Right renal cortex interstitium (tissue), 3 donors: ENCODE measurements at regions not wholly inside any gene's neighbourhood (a gene's known extent, or its start where the extent isn't known, plus 50 kb on each side); places are given as distances from the start of the nearest gene placed in this dataset.

Experiments used
- DNase-seq, 3 donors: peaks; one replicate each; pipeline ENCODE4 v3.0.0-alpha.2; 2013; ENCODE audit warnings: low read depth in 3 of 3, low spot score in 2 of 3

DNA sequence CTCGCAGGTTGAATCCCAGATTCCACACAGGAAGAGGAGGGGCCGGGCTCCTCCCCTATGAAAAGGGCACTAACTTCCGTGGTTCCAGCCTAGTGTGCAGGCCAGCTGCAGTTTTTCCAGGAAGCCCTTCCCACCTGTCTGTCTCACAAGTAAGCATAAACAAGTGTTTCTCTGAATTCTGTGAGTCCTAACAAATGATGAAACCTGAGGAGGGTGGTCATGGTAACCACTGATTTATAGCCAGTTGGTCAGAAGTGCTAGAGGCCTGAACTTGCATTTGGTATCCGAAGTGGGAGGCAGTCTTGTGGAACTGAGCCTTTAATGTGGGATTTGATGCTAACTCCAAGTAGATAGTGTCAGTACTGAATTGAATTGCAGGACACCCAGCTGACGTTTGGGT is 54.7 kb upstream of the STEAP4 start:
- DNase-seq, result peak; percentile 52 to 79 (median 62)

DNA sequence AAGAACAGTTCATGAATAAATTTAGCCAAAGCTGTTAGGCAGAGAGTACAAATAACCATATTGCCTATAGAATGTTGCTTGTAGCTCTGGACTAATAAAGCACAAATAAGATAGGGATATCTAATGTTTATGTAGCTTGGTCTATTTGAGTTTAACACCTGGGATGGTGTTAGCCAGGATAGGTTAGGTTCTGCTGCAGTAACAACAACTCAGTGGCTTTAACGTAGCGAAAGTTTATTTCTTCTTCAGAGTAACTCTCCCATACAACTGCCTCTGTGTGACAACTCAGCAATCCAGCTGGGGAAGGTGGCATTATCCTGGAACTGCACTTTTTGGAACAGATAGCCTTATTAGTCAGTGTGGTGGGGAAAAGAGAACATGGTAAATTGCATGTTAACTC is 52.2 kb upstream of the STEAP4 start:
- DNase-seq, result no peak

DNA sequence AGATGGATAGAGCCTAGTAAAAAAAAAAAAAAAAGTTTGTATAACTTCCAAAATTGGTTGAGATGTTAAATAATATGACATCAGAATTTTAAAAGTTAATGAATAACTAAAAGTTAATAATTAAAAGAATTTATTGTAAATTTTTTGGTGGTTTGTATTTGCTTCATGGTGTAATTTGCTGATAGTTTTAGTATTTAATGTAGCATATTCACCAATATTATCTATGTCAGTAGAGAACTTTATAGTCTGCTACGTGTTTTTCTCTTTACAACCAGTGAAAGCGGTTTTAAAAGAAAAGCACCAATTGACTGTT is 51.8 kb upstream of the STEAP4 start:
- DNase-seq, result no peak

DNA sequence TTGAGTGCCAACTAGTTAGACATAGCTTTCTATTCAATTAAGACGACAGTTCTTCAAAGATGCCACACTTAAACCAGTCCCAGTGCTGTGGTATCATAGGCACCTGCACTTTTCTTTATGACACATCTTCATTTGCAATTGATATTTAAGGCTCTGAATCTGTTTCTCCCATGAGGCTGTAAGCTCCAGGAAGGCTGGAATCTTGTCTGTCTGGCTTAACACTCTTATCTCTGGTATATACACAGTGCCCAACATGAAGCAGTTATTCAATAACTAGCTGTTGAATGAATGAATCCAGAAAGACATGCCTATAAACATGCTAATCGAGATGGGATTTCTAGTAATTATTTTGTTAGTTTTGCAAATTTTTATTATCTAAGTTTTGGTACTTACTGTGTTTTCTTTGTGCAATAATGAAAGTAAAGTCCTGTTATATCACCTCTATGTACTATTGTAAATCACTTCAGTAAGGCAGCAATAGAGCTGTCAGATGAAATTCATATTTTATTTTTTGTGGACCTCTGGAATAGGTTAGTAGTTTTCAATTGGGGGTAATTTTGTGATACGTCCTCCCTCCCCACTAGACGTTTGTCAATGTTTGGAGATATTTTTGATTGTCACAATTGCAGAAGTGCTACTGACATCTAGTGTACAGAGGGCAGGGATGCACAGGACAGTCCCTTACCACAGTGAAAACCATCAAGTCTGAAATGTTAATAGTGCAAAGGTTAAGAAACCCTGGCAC is 51.3 kb upstream of the STEAP4 start:
- DNase-seq, result no peak

DNA sequence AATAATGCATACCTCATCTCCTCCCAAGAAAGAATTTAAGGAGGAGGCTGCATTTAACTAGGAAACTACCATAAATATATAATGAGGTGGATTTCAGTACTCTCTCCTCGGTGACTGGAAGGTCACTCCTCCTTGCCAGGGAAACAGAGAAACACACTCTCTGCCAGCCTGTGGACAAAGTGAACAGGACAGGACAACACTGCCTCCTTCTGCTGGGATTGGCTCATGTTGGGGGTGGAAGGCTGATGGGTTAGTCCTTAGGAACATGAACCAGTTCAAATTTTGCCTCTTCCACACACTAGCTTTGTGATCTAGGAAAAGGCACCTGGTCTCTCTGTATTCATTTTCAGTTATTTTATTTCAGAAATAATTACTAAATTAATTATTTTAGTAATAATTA is 50.6 kb upstream of the STEAP4 start:
- no peak for DNase-seq
